ENCODE measurements at regions not wholly inside any gene's neighbourhood (a gene's known extent, or its start where the extent isn't known, plus 50 kb on each side); places are given as distances from the start of the nearest gene placed in this dataset.

GRCh38 chr4:140269369-140269768 is 104.1 kb upstream of the SCOC start (continued):
- TF ChIP-seq SUZ12 (IDR thresholded peaks at IDR 0.05; ENCODE audit: unreplicated experiment): no peak
- TF ChIP-seq MEF2A (IDR thresholded peaks at IDR 0.05; ENCODE audit: insufficient read depth, low read depth, low read length): no peak
- TF ChIP-seq PAX8 (IDR thresholded peaks at IDR 0.05): no peak
- no peak for TF ChIP-seq TCF3 (IDR thresholded peaks at IDR 0.05; ENCODE audit: borderline replicate concordance, insufficient read depth, low read depth, low read length)
- TF ChIP-seq POLR2AphosphoS2 (IDR thresholded peaks at IDR 0.05; ENCODE audit: low read depth, low read length): no peak

- no peak for ATAC-seq
- CTCF ChIA-PET: interaction anchor here (0.6 kb wide), 1 partner anchor 397 kb away, joined by 3 read pairs; no protein-coding TSS in a partner anchor
- H3K27me3 ChIP-seq (replicated peaks in 1 of 2; ENCODE audit: control insufficient read depth in 2 of 2, insufficient read depth in 2 of 2, low read length in 1 of 2): peaks cover 0 to 3% of the 10 kb centered on the region in 2 experiments; a peak in 1 of 4 replicates
- POLR2A ChIA-PET: no interaction called here
- intact Hi-C loops (cut with micrococcal nuclease; ENCODE audit: unreplicated experiment) (no loop called here), in situ Hi-C loops (cut with MboI) (no loop called here)
- H3K36me3 ChIP-seq (ENCODE audit: control insufficient read depth in 2 of 2, insufficient read depth in 2 of 2, low read length in 1 of 2): no peaks in the 10 kb centered on the region
- no peaks in the 10 kb centered on the region for H3K4me1 ChIP-seq (ENCODE audit: control insufficient read depth, insufficient read depth, low read length)
- FAIRE-seq: no peak
- no peak overlapping the region for H3K9ac ChIP-seq (ENCODE audit: control insufficient read depth, insufficient read depth, low read length)
- SMC1A ChIA-PET (ENCODE audit: uncharacterized antibody, unreplicated experiment): no interaction called here
- no peak for TF ChIP-seq ZNF622 (IDR thresholded peaks at IDR 0.05)
- TF ChIP-seq ZNF207 (IDR thresholded peaks at IDR 0.05; ENCODE audit: borderline replicate concordance): no peak
- TF ChIP-seq KAT2A (conservative IDR thresholded peaks at IDR 0.05; ENCODE audit: control insufficient read depth, low read depth, low read length): no peak
- no peak for TF ChIP-seq ZBTB40 (IDR thresholded peaks at IDR 0.05; ENCODE audit: borderline replicate concordance)
- no peak for TF ChIP-seq ZBTB33 (IDR thresholded peaks at IDR 0.05)
- TF ChIP-seq CHD4 (IDR thresholded peaks at IDR 0.05): no peak
- no peak for TF ChIP-seq RELB (IDR thresholded peaks at IDR 0.05; ENCODE audit: low read depth)
- H3K4me3 ChIP-seq: no peak overlapping the region
- no peaks in the 10 kb centered on the region for H4K20me1 ChIP-seq (ENCODE audit: control insufficient read depth, insufficient read depth)
- no peak overlapping the region for H3K4me2 ChIP-seq (ENCODE audit: control insufficient read depth, insufficient read depth)
- H2AFZ ChIP-seq (ENCODE audit: control insufficient read depth, low read depth, low read length): no peak overlapping the region
- 4% methylated on average over 6 of the region's 6 CpGs for WGBS (ENCODE audit: insufficient coverage, insufficient replicate concordance, low lambda C conversion rate, missing lambda C conversion rate)
- RAD21 ChIA-PET (ENCODE audit: unreplicated experiment): no interaction called here
- no peaks in the 10 kb centered on the region for H3K9me3 ChIP-seq (replicated peaks; ENCODE audit: control insufficient read depth, insufficient read depth, low read length)
- no peak overlapping the region for H3K27ac ChIP-seq (ENCODE audit: control insufficient read depth, insufficient read depth)
- BruUV-seq (replicated peaks): no TSS peak
- DNase-seq (ENCODE audit: low read depth, low spot score): no peak
- no peaks in the 10 kb centered on the region for H3K79me2 ChIP-seq (ENCODE audit: control insufficient read depth, insufficient read depth, low read length)
Observed at GRCh38 chr4:140268186-140268841, 105.1 kb upstream of the SCOC start.

Measured in GM12878 (cell line).